ENCODE measurements at regions not wholly inside any gene's neighbourhood (a gene's known extent, or its start where the extent isn't known, plus 50 kb on each side); places are given as distances from the start of the nearest gene placed in this dataset.
"Not testable (repeated sequence)": the region's sequence is repeated elsewhere in the genome, so short reads cannot be mapped to it uniquely, and the experiment has no call there.

DNA sequence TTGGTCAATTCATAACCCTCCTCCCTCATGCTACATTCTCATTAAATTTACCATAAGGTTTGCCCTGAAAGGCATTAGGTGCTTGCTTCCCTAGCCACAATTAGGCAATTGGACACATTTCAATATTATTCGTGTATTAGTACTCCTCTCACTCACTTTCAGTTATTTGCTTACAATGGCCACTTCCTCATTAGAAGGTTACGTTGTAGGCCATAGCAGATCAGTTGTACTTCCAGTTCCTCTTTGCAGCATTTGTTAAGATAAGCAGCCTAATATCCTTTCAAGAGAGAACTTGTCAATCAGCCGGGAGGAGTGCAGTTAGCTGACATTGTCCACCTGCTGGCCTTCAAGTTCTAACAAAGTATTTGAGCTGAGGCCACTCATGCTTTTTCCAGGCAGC is 1017.2 kb downstream of the PCDH7 start:
- Histone ChIP-seq H3K27me3 (ENCODE audit: control insufficient read depth, insufficient read depth, low read length) (no peaks in the 10 kb centered on the region), H3K9me3 (ENCODE audit: control insufficient read depth, insufficient read depth, low read length) (no peaks in the 10 kb centered on the region), H3K27ac (ENCODE audit: low read depth, low read length) (no peak overlapping the region), H3K4me1 (ENCODE audit: control insufficient read depth, insufficient read depth, low read length) (no peaks in the 10 kb centered on the region), H3K36me3 (ENCODE audit: control insufficient read depth, insufficient read depth, low read length) (no peaks in the 10 kb centered on the region), H3K4me3 (ENCODE audit: low read depth, low read length) (no peak overlapping the region)
- 84% methylated on average over 3 of the region's 3 CpGs for WGBS (ENCODE audit: insufficient coverage)
- no peak for DNase-seq (ENCODE audit: low read depth in 4 of 6, low spot score in 6 of 6)

DNA sequence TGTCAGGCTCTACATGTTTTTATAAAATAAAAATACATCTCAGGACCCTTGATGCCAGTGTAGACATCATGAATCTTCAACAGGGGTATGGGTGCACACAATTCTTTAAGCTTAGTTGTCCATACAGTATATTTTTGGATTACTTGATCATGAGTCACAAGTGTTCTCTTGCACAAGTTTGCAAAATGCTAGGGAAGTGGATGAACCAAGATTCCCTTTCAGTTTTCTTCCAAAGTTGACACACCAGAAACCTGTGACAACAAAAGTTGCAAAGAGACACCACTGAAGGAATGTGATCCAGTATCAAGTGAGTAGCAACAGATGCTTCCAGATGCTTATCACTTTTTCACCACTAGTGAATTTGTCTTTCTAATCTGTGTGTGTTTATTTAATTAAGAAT is 1021.2 kb downstream of the PCDH7 start:
- Histone ChIP-seq H3K27ac (ENCODE audit: low read depth, low read length) (no peak overlapping the region), H3K4me3 (ENCODE audit: low read depth, low read length) (no peak overlapping the region), H3K36me3 (ENCODE audit: control insufficient read depth, insufficient read depth, low read length) (no peaks in the 10 kb centered on the region), H3K27me3 (ENCODE audit: control insufficient read depth, insufficient read depth, low read length) (no peaks in the 10 kb centered on the region), H3K4me1 (ENCODE audit: control insufficient read depth, insufficient read depth, low read length) (no peaks in the 10 kb centered on the region), H3K9me3 (ENCODE audit: control insufficient read depth, insufficient read depth, low read length) (no peaks in the 10 kb centered on the region)
- no peak for DNase-seq (ENCODE audit: low read depth in 4 of 6, low spot score in 6 of 6)

DNA sequence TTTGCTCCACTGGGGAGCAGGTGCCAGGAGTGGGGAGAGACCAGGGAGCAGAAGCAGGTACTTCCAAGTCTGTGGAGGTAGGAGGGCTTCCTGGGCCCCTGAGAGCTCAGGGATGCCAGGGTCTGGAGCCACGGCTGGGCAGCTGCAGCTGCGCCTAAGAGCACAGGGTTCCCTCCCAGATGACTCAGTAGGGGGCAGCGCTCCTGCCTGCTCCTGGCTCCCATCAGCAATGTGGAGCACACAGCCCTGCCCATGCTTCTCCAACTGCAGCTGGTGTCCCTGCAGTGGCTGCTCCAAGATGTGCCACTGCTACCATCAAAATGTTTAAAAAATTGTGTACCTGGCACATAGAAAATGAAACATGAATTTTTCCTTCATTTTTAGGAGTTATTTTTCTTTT is 1028.2 kb downstream of the PCDH7 start:
- Histone ChIP-seq H3K27me3 (ENCODE audit: control insufficient read depth, insufficient read depth, low read length) (no peaks in the 10 kb centered on the region), H3K4me3 (ENCODE audit: low read depth, low read length) (no peak overlapping the region), H3K27ac (ENCODE audit: low read depth, low read length) (no peak overlapping the region), H3K9me3 (ENCODE audit: control insufficient read depth, insufficient read depth, low read length) (no peaks in the 10 kb centered on the region), H3K36me3 (ENCODE audit: control insufficient read depth, insufficient read depth, low read length) (no peaks in the 10 kb centered on the region), H3K4me1 (ENCODE audit: control insufficient read depth, insufficient read depth, low read length) (no peaks in the 10 kb centered on the region)
- WGBS (ENCODE audit: insufficient coverage), result 94% methylated on average over 3 of the region's 3 CpGs
- DNase-seq (ENCODE audit: low read depth in 4 of 6, low spot score in 6 of 6), result no peak

DNA sequence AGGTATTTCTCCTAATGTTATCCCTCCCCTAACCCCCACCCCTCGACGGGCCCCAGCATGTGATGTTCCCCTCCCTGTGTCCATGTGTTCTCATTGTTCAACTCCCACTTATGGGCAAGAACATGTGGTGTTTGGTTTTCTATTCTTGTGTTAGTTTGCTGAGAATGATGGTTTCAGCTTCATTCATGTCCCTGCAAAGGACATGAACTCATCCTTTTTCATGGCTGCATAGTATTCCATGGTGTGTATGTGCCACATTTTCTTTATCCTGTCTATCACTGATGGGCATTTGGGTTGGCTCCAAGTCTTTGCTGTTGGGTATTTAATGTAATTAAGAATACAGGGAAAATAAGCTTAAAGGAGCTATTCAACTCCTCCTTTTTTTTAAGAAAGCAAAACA is 1030.4 kb downstream of the PCDH7 start:
- H3K27ac ChIP-seq (ENCODE audit: low read depth, low read length); H3K4me1 ChIP-seq (ENCODE audit: control insufficient read depth, insufficient read depth, low read length); H3K36me3 ChIP-seq (ENCODE audit: control insufficient read depth, insufficient read depth, low read length); H3K9me3 ChIP-seq (ENCODE audit: control insufficient read depth, insufficient read depth, low read length); H3K4me3 ChIP-seq (ENCODE audit: low read depth, low read length); DNase-seq (ENCODE audit: low read depth in 4 of 6, low spot score in 6 of 6); H3K27me3 ChIP-seq (ENCODE audit: control insufficient read depth, insufficient read depth, low read length): not testable (repeated sequence)
- WGBS (ENCODE audit: insufficient coverage), result no CpG with 5 or more reads among the region's 2 CpGs

DNA sequence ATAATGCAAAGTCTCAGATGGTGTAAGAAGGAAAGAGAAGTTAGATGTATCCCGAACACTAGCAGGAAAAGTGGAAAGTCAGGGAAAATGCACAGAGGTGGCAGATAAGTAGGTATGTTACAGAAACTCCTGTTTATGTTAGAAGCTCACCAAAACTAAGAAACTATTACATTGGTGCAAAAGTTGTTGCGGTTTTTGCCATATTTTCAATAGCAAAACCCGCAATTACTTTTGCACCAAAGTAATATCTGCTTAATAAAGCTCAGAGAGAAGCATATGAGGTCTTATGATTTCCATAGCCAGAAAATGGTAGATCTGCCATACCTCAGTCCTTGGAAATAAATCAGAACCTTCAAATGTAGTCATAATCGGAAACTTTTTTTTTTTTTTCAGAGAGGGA is 1035.6 kb downstream of the PCDH7 start:
- H3K36me3 ChIP-seq (ENCODE audit: control insufficient read depth, insufficient read depth, low read length), result no peaks in the 10 kb centered on the region
- H3K9me3 ChIP-seq (ENCODE audit: control insufficient read depth, insufficient read depth, low read length), result no peaks in the 10 kb centered on the region
- DNase-seq (ENCODE audit: low read depth in 4 of 6, low spot score in 6 of 6), result no peak
- 100% methylated on average over 1 of the region's 4 CpGs for WGBS (ENCODE audit: insufficient coverage)
- no peak overlapping the region for H3K4me3 ChIP-seq (ENCODE audit: low read depth, low read length)
- no peaks in the 10 kb centered on the region for H3K27me3 ChIP-seq (ENCODE audit: control insufficient read depth, insufficient read depth, low read length)
- no peaks in the 10 kb centered on the region for H3K4me1 ChIP-seq (ENCODE audit: control insufficient read depth, insufficient read depth, low read length)
- H3K27ac ChIP-seq (ENCODE audit: low read depth, low read length), result no peak overlapping the region

DNA sequence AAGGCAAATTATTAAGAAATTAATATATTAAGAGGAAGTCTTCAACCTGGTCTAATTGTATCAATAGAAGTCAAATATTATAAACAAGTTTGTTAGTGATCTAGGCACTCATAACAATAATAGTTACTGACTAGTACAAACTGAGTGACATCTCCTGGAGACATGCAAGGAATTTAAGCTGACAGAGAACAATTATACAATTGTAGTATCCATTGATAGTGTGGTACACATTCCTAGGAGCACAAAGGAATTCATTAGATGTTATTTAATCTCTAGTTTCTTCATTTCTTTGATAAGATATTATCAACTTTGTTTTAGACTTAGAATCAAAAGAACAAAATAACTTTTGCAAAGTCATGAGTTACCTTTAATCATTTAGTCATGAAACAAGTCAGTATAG is 1048.6 kb downstream of the PCDH7 start:
- H3K27ac ChIP-seq (ENCODE audit: low read depth, low read length), result no peak overlapping the region
- no peaks in the 10 kb centered on the region for H3K36me3 ChIP-seq (ENCODE audit: control insufficient read depth, insufficient read depth, low read length)
- H3K4me1 ChIP-seq (ENCODE audit: control insufficient read depth, insufficient read depth, low read length), result no peaks in the 10 kb centered on the region
- no peak overlapping the region for H3K4me3 ChIP-seq (ENCODE audit: low read depth, low read length)
- DNase-seq (ENCODE audit: low read depth in 4 of 6, low spot score in 6 of 6), result no peak
- no peaks in the 10 kb centered on the region for H3K27me3 ChIP-seq (ENCODE audit: control insufficient read depth, insufficient read depth, low read length)
- H3K9me3 ChIP-seq (ENCODE audit: control insufficient read depth, insufficient read depth, low read length), result no peaks in the 10 kb centered on the region

DNA sequence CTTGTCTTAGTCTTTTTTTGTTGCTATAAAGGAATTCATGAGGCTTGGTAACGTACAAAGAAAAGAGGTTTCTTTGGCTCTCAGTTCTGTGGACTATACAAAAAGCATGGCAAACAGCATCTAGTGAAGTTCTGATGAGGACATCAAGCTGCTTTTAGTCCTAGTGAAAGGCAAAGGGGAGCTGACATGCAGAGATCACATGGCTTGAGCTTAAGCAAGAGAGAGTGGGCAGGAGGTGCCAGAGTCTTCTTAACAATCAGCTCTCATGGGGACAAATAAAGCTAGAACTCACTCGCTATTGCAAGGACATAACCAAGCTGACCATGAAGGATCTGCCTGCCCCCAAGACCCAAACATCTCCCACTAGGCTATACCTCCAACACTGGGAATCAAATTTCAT is 1063.1 kb downstream of the PCDH7 start:
- Histone ChIP-seq H3K27me3 (ENCODE audit: control insufficient read depth, insufficient read depth, low read length) (no peaks in the 10 kb centered on the region), H3K9me3 (ENCODE audit: control insufficient read depth, insufficient read depth, low read length) (no peaks in the 10 kb centered on the region), H3K4me3 (ENCODE audit: low read depth, low read length) (no peak overlapping the region), H3K27ac (ENCODE audit: low read depth, low read length) (no peak overlapping the region), H3K36me3 (ENCODE audit: control insufficient read depth, insufficient read depth, low read length) (no peaks in the 10 kb centered on the region), H3K4me1 (ENCODE audit: control insufficient read depth, insufficient read depth, low read length) (no peaks in the 10 kb centered on the region)
- DNase-seq (ENCODE audit: low read depth in 4 of 6, low spot score in 6 of 6), result no peak
- 89% methylated on average over 1 of the region's 2 CpGs for WGBS (ENCODE audit: insufficient coverage)

DNA sequence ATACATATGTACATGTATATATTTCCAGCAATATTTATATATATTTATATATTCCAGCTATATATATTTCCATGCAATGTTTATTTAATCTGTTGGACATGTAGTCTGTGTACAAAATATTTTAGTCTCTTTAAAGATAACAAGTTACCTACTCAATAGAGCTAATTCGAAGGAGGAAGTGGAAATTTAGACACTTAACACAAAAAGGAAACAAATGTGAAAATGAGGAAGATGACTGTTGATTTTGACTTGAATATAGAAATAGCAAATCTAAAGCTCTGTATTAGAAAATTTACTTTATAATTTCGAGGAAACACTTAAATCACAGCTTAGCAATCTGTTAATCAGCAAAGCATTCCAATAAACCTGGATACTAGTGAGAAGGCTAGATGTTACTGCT is 1064.4 kb downstream of the PCDH7 start:
- WGBS (ENCODE audit: insufficient coverage), result no CpG with 5 or more reads among the region's 2 CpGs
- no peak for DNase-seq (ENCODE audit: low read depth in 4 of 6, low spot score in 6 of 6)
- H3K4me1 ChIP-seq (ENCODE audit: control insufficient read depth, insufficient read depth, low read length), result no peaks in the 10 kb centered on the region
- no peaks in the 10 kb centered on the region for H3K9me3 ChIP-seq (ENCODE audit: control insufficient read depth, insufficient read depth, low read length)
- H3K4me3 ChIP-seq (ENCODE audit: low read depth, low read length), result no peak overlapping the region
- H3K36me3 ChIP-seq (ENCODE audit: control insufficient read depth, insufficient read depth, low read length), result no peaks in the 10 kb centered on the region
- H3K27ac ChIP-seq (ENCODE audit: low read depth, low read length), result no peak overlapping the region
- no peaks in the 10 kb centered on the region for H3K27me3 ChIP-seq (ENCODE audit: control insufficient read depth, insufficient read depth, low read length)

DNA sequence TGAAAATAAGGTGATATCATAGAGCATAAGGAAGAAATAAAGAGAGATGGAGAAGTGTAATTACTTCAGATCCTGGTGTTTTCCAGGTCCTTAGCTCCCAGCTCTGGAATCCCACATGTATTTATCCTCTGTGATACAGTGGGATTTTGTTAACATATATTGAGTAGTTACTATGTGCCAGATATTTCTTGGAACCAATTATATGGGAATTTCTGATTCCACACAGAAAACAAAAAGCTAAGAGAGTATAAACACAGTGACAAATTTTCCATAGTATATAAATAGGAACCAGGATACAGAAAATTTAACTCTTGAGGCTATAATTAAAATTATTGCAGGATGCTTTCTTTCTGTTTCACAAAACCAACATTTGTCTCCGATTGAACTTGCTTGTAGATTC is 1067.5 kb downstream of the PCDH7 start:
- Histone ChIP-seq H3K4me3 (ENCODE audit: low read depth, low read length) (no peak overlapping the region), H3K36me3 (ENCODE audit: control insufficient read depth, insufficient read depth, low read length) (no peaks in the 10 kb centered on the region), H3K27me3 (ENCODE audit: control insufficient read depth, insufficient read depth, low read length) (no peaks in the 10 kb centered on the region), H3K4me1 (ENCODE audit: control insufficient read depth, insufficient read depth, low read length) (no peaks in the 10 kb centered on the region), H3K27ac (ENCODE audit: low read depth, low read length) (no peak overlapping the region), H3K9me3 (ENCODE audit: control insufficient read depth, insufficient read depth, low read length) (no peaks in the 10 kb centered on the region)
- no peak for DNase-seq (ENCODE audit: low read depth in 4 of 6, low spot score in 6 of 6)
- WGBS (ENCODE audit: insufficient coverage), result no CpG with 5 or more reads among the region's 1 CpG

DNA sequence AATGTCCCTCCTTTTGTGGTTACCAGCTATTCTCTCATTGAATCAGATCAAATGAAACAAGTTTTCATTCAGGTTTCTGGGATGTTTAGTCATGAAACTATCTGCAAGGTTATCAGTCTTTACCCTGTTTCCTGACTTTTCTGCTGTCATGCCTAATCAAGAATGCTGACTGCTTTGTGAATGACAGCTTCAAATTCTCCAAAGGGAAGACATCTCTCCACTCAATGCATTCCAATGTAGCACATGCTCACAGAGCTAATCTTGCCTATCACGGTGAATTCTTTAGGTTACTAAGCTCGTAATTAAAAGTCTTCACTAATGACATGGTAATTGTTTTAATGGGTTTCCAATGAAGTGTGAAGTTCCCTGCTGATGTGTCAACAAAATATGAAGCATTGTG is 1068.5 kb downstream of the PCDH7 start:
- H3K27ac ChIP-seq (ENCODE audit: low read depth, low read length), result no peak overlapping the region
- no peaks in the 10 kb centered on the region for H3K36me3 ChIP-seq (ENCODE audit: control insufficient read depth, insufficient read depth, low read length)
- peak in 1 of 6 donors; percentile 7 for DNase-seq (ENCODE audit: low read depth in 4 of 6, low spot score in 6 of 6)
- H3K27me3 ChIP-seq (ENCODE audit: control insufficient read depth, insufficient read depth, low read length), result no peaks in the 10 kb centered on the region
- WGBS (ENCODE audit: insufficient coverage), result no CpG with 5 or more reads among the region's 2 CpGs
- no peaks in the 10 kb centered on the region for H3K4me1 ChIP-seq (ENCODE audit: control insufficient read depth, insufficient read depth, low read length)
- no peak overlapping the region for H3K4me3 ChIP-seq (ENCODE audit: low read depth, low read length)
- no peaks in the 10 kb centered on the region for H3K9me3 ChIP-seq (ENCODE audit: control insufficient read depth, insufficient read depth, low read length)

DNA sequence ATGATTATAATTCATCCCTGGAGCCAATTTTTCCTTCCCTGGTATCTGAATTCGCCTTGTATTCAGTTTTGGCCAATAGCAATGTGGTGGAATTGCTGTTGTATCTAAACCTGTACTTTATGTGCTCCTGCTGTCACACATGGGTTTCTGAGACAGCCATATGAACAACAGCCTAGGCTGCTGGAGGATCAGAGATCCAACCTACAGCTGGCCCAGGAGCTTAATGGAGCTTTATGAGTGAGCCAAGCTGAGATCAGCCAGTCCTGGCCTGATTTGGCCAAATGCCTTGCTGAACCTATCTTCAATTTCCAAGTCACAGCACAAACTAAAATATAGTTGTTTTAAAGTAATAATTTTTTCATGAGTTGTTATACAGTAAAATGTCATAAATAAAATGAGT is 1071.5 kb downstream of the PCDH7 start:
- Histone ChIP-seq H3K9me3 (ENCODE audit: control insufficient read depth, insufficient read depth, low read length) (no peaks in the 10 kb centered on the region), H3K27me3 (ENCODE audit: control insufficient read depth, insufficient read depth, low read length) (no peaks in the 10 kb centered on the region), H3K36me3 (ENCODE audit: control insufficient read depth, insufficient read depth, low read length) (no peaks in the 10 kb centered on the region), H3K4me1 (ENCODE audit: control insufficient read depth, insufficient read depth, low read length) (no peaks in the 10 kb centered on the region), H3K27ac (ENCODE audit: low read depth, low read length) (no peak overlapping the region), H3K4me3 (ENCODE audit: low read depth, low read length) (no peak overlapping the region)
- WGBS (ENCODE audit: insufficient coverage), result no CpG with 5 or more reads among the region's 1 CpG
- DNase-seq (ENCODE audit: low read depth in 4 of 6, low spot score in 6 of 6), result no peak
